Activated CD8-positive, alpha-beta T cell treated with anti-CD3 and anti-CD28 coated beads for 36 hours (primary cell): ENCODE measurements at regions not wholly inside any gene's neighbourhood (a gene's known extent, or its start where the extent isn't known, plus 50 kb on each side); places are given as distances from the start of the nearest gene placed in this dataset.
A peak's percentile ranks its signal among the peaks of the same experiment; 100 is the strongest.
"Not testable (repeated sequence)": the region's sequence is repeated elsewhere in the genome, so short reads cannot be mapped to it uniquely, and the experiment has no call there.

Experiments
- ATAC-seq: fragments of 200-7000 bp; cut with Tn5 transposase; one replicate; pipeline ENCODE4 v1.10.0; 2021; ENCODE audit warnings: mild to moderate bottlenecking, moderate library complexity
- CTCF ChIA-PET: fragments of 350-600 bp; sonication (Branson Sonifier 250); formaldehyde crosslinking; loops from one replicate; lab custom pipeline; 2021; ENCODE audit warnings: antibody characterized with exemption; lab: Charles Lee
- POLR2A ChIA-PET: fragments of 350-600 bp; sonication (Branson Sonifier 250); formaldehyde crosslinking; loops from one replicate; lab custom pipeline; 2021; ENCODE audit warnings: antibody characterized with exemption; lab: Charles Lee
- DNase-seq: peaks from one replicate; pipeline ENCODE4 v3.0.0-alpha.2; 2020
- H3K27ac Mint-ChIP-seq: one replicate; pipeline ENCODE4 v1.8.0; 2021; ENCODE audit warnings: mild to moderate bottlenecking, mixed read lengths
- H3K27me3 Mint-ChIP-seq: one replicate; pipeline ENCODE4 v1.8.0; 2021; ENCODE audit warnings: mixed read lengths
- H3K36me3 Mint-ChIP-seq: one replicate; pipeline ENCODE4 v1.8.0; 2021; ENCODE audit warnings: low read depth, mixed read lengths
- H3K4me1 Mint-ChIP-seq: one replicate; pipeline ENCODE4 v1.8.0; 2021; ENCODE audit warnings: low read depth, mixed read lengths
- H3K4me3 Mint-ChIP-seq: one replicate; pipeline ENCODE4 v1.8.0; 2021; ENCODE audit warnings: mild to moderate bottlenecking, moderate library complexity, mixed read lengths
- H3K9me3 Mint-ChIP-seq: one replicate; pipeline ENCODE4 v1.8.0; 2021; ENCODE audit warnings: mixed read lengths
- intact Hi-C: fragments of 100-400 bp; cut with micrococcal nuclease; formaldehyde crosslinking; loops from one replicate; pipeline ENCODE4 v1.10.0; 2022
- TF ChIP-seq, protein P1 (sequence below): fragments of 200-600 bp; IDR thresholded peaks from one replicate; pipeline ENCODE4 v1.8.0; 2022; ENCODE audit warnings: antibody characterized with exemption, mild to moderate bottlenecking

DNA sequence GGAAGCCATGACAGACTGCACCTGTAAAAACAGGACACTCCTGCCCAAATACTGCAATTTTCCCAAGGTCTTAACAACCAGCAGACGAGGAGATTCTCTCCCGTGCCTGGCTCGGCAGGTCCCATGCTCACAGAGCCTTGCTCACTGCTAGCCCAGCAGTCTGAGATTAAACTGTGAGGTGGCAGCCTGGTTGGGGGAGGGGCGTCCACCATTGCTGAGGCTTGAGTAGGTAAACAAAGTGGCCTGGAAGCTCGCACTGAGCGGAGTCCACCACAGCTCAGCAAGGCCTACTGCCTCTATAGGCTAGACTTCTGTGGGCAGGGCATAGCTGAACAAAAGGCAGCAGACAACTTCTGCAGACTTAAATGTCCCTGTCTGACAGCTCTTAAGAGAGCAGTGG lies 80.3 kb downstream of the ANXA5 start:
- ATAC-seq, POLR2A ChIA-PET, H3K27ac Mint-ChIP-seq, H3K9me3 Mint-ChIP-seq, H3K36me3 Mint-ChIP-seq, CTCF ChIA-PET, intact Hi-C loops, H3K4me3 Mint-ChIP-seq, DNase-seq, H3K4me1 Mint-ChIP-seq: not testable (repeated sequence)
- H3K27me3 Mint-ChIP-seq = peaks cover 23% of the 10 kb centered on the region

DNA sequence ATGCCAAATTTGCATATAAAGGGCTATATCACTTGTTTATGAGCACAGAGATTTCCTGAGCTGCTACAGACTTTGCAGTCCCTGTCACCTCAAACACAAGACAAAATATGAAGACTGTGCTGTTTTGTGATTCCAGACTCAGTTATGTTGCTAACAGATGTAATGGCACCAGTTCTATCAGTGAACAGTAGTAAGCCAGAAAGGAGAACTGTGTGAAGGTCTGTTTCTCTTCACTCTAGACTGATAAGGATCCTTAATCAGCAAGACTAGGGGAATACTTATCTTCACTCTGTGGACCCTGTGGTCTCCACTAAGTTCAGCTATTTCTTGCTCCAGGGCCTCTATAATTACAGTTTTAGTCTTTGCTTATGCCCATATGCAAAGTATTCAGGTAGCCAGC lies 82.7 kb downstream of the ANXA5 start:
- TF ChIP-seq, protein P1, sequence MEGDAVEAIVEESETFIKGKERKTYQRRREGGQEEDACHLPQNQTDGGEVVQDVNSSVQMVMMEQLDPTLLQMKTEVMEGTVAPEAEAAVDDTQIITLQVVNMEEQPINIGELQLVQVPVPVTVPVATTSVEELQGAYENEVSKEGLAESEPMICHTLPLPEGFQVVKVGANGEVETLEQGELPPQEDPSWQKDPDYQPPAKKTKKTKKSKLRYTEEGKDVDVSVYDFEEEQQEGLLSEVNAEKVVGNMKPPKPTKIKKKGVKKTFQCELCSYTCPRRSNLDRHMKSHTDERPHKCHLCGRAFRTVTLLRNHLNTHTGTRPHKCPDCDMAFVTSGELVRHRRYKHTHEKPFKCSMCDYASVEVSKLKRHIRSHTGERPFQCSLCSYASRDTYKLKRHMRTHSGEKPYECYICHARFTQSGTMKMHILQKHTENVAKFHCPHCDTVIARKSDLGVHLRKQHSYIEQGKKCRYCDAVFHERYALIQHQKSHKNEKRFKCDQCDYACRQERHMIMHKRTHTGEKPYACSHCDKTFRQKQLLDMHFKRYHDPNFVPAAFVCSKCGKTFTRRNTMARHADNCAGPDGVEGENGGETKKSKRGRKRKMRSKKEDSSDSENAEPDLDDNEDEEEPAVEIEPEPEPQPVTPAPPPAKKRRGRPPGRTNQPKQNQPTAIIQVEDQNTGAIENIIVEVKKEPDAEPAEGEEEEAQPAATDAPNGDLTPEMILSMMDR = no peak
- POLR2A ChIA-PET = interaction anchor here (1.5 kb wide), 1 partner anchor 11 kb away, joined by 3 read pairs; no protein-coding TSS in a partner anchor
- CTCF ChIA-PET = no interaction called here
- Mint-ChIP-seq H3K4me1 (no peaks in the 10 kb centered on the region), H3K27me3 (peaks cover 17% of the 10 kb centered on the region), H3K27ac (no peak overlapping the region), H3K9me3 (no peaks in the 10 kb centered on the region), H3K4me3 (no peak overlapping the region), H3K36me3 (no peaks in the 10 kb centered on the region)
- ATAC-seq (no peak), DNase-seq (no peak)
- intact Hi-C loops = no loop called here

DNA sequence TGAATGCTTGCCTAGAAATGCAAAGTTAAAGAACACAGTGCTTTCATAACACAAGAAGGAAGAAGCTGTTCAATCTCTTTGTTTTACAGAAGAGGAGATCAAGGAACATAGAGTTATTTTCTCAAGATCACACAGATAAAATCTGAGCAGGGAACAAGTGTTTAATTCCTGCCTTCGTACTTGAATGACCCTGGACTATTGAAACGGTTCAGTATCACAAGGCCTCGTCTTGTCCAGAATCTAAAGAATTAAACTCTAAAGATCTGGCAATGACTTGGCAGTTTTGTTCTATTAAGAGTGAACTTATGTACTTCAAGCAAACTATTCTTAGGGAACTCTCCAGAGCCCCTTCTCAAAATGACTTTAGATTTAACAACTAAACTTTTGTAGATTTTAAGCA lies 97.7 kb downstream of the ANXA5 start:
- intact Hi-C loops = no loop called here
- Mint-ChIP-seq H3K36me3 (no peaks in the 10 kb centered on the region), H3K27ac (no peak overlapping the region), H3K4me1 (peaks cover 3% of the 10 kb centered on the region), H3K4me3 (no peak overlapping the region), H3K9me3 (no peaks in the 10 kb centered on the region), H3K27me3 (peaks cover 18% of the 10 kb centered on the region)
- POLR2A ChIA-PET = no interaction called here
- DNase-seq (no peak), ATAC-seq (no peak)
- CTCF ChIA-PET = interaction anchor here (1.7 kb wide), 1 partner anchor 114 kb away, joined by 3 read pairs; no protein-coding TSS in a partner anchor
- TF ChIP-seq, protein P1 = no peak

DNA sequence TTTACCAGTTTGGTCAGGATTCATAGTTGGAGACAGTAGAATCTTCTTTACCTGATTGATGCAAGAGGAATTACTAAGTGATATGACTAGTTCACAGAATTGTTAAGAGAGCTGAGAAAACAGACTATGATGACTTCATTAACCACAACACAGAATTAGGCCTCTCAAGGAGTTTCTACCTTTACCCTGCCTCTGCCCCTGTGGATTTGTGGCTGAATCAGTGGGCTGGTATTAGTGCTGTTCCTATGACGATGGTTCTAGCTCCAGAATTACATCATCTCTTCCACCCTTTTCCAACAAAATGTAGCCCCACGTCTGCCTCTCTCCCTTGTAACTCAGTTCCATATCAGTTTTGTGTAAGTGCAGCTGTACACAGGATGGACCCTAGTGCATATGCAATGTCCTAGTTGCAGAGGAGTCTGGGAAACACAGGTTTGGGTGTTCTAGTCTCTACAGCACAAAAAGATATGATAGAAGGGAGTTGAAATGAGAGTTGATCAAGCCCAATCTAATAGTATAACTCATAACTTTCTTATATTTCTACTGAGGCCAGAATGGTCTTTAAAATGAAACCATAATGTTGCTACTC lies 99.3 kb downstream of the ANXA5 start:
- POLR2A ChIA-PET = no interaction called here
- Mint-ChIP-seq H3K4me1 (peaks cover 3% of the 10 kb centered on the region), H3K27ac (no peak overlapping the region), H3K9me3 (no peaks in the 10 kb centered on the region), H3K27me3 (peaks cover 18% of the 10 kb centered on the region), H3K4me3 (no peak overlapping the region), H3K36me3 (no peaks in the 10 kb centered on the region)
- DNase-seq = peak; percentile 31
- TF ChIP-seq, protein P1 = no peak
- CTCF ChIA-PET = no interaction called here
- intact Hi-C loops = no loop called here
- peak; percentile 68 for ATAC-seq

DNA sequence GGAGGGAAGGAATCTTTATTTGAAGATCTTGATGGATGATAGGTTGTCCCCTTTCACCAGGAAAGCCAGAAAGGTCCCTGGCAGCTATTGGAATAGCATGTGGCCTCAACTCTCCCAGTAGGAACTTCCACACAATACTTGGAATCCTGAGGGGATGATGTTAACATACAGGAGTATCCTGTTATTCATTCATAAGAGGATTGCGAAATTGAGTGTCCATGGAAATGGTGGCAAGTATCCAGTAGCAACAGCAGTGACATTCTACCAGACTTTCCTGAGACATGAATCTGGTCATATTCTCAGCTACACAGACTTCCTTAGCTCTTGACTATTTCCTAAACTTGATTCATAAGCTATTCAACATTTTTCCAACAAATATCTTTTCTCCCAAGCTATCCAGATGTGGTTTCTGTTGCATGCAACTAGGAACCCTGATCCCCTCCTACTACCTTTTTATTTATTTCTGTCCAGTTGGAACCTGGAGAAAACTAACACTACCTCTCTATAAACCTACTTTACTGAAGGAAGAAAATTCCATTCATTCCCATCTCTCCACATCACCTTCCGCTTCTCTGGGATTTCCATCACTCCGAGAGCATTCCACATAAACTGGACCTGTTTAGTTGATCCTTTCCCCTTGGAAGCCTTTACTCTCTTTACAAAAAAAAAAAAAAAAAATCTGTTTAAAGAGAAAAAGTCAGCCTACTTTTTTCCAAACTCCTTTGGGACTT lies 101.8 kb downstream of the ANXA5 start:
- TF ChIP-seq, protein P1 = no peak
- no peak for DNase-seq
- no peak for ATAC-seq
- Mint-ChIP-seq H3K27me3 (peaks cover 15% of the 10 kb centered on the region), H3K4me3 (no peak overlapping the region), H3K27ac (no peak overlapping the region), H3K36me3 (no peaks in the 10 kb centered on the region), H3K4me1 (peaks cover 3% of the 10 kb centered on the region), H3K9me3 (no peaks in the 10 kb centered on the region)
- ChIA-PET POLR2A (no interaction called here), CTCF (interaction anchor here (1.2 kb wide), 1 partner anchor 130 kb away, joined by 5 read pairs; no protein-coding TSS in a partner anchor)
- intact Hi-C loops = no loop called here
